ENCODE measurements at regions not wholly inside any gene's neighbourhood (a gene's known extent, or its start where the extent isn't known, plus 50 kb on each side); places are given as distances from the start of the nearest gene placed in this dataset.

GRCh38 chr3:135348690-135349089 is 553.6 kb downstream of the EPHB1 start:
- ATAC-seq: no peak
- H3K9me3 ChIP-seq: no peaks in the 10 kb centered on the region
- peaks cover 0 to 3% (median 0%) of the 10 kb centered on the region in 4 donors for H3K27me3 ChIP-seq
- no peak overlapping the region for H3K4me3 ChIP-seq
- intact Hi-C loops (cut with DNase I): no loop called here
- no peak for DNase-seq
- H3K4me1 ChIP-seq: no peaks in the 10 kb centered on the region
- no peak overlapping the region for H3K27ac ChIP-seq
- TF ChIP-seq CTCF (IDR thresholded peaks at IDR 0.05): no peak
- no peaks in the 10 kb centered on the region for H3K36me3 ChIP-seq
- WGBS, 2 donors: 24 to 25% methylated on average over 1 of the region's 1 CpG
- no peak for FAIRE-seq

GRCh38 chr3:135349254-135349948 is 554.3 kb downstream of the EPHB1 start:
- FAIRE-seq (no peak), ATAC-seq (no peak), DNase-seq (no peak)
- no peaks in the 10 kb centered on the region for H3K9me3 ChIP-seq
- H3K4me1 ChIP-seq: no peaks in the 10 kb centered on the region
- WGBS, 2 donors: 58 to 62% methylated on average over 8 of the region's 8 CpGs
- no peak for TF ChIP-seq CTCF (IDR thresholded peaks at IDR 0.05)
- H3K4me3 ChIP-seq: no peak overlapping the region
- no peaks in the 10 kb centered on the region for H3K36me3 ChIP-seq
- H3K27me3 ChIP-seq: peaks cover 0 to 3% (median 0%) of the 10 kb centered on the region in 4 donors
- intact Hi-C loops (cut with DNase I): no loop called here
- no peak overlapping the region for H3K27ac ChIP-seq

- DNase-seq (no peak), FAIRE-seq (no peak), ATAC-seq (no peak)
- Histone ChIP-seq H3K4me3 (no peak overlapping the region), H3K4me1 (no peaks in the 10 kb centered on the region), H3K27me3 (peaks cover 0 to 3% (median 0%) of the 10 kb centered on the region in 4 donors), H3K9me3 (no peaks in the 10 kb centered on the region), H3K27ac (no peak overlapping the region), H3K36me3 (no peaks in the 10 kb centered on the region)
- 59 to 61% methylated on average over 8 of the region's 8 CpGs for WGBS, 2 donors
- TF ChIP-seq CTCF (IDR thresholded peaks at IDR 0.05): no peak
- intact Hi-C loops (cut with DNase I): no loop called here
These were observed 557.2 kb downstream of the EPHB1 start for GRCh38 chr3:135352213-135352612.

- ATAC-seq (no peak), FAIRE-seq (no peak), DNase-seq (no peak)
- 63 to 65% methylated on average over 3 of the region's 3 CpGs for WGBS, 2 donors
- H3K27ac ChIP-seq: no peak overlapping the region
- intact Hi-C loops (cut with DNase I): no loop called here
- no peaks in the 10 kb centered on the region for H3K36me3 ChIP-seq
- H3K4me3 ChIP-seq: no peak overlapping the region
- TF ChIP-seq CTCF (IDR thresholded peaks at IDR 0.05): no peak
- no peaks in the 10 kb centered on the region for H3K9me3 ChIP-seq
- H3K27me3 ChIP-seq: no peaks in the 10 kb centered on the region
- no peaks in the 10 kb centered on the region for H3K4me1 ChIP-seq
These were observed 567.8 kb downstream of the EPHB1 start for GRCh38 chr3:135362889-135363288.

- Histone ChIP-seq H3K27ac (no peak overlapping the region), H3K36me3 (no peaks in the 10 kb centered on the region), H3K27me3 (no peaks in the 10 kb centered on the region), H3K4me1 (no peaks in the 10 kb centered on the region), H3K9me3 (no peaks in the 10 kb centered on the region), H3K4me3 (no peak overlapping the region)
- TF ChIP-seq CTCF (IDR thresholded peaks at IDR 0.05): no peak
- no peak for ATAC-seq
- no peak for DNase-seq
- intact Hi-C loops (cut with DNase I): no loop called here
- FAIRE-seq: no peak
These were observed 569.6 kb downstream of the EPHB1 start for GRCh38 chr3:135364676-135365075.
